ENCODE measurements at regions not wholly inside any gene's neighbourhood (a gene's known extent, or its start where the extent isn't known, plus 50 kb on each side); places are given as distances from the start of the nearest gene placed in this dataset.

GRCh38 chr4:60249784-60250183 lies 950.3 kb upstream of the ADGRL3 start:
- TF ChIP-seq, protein P1, sequence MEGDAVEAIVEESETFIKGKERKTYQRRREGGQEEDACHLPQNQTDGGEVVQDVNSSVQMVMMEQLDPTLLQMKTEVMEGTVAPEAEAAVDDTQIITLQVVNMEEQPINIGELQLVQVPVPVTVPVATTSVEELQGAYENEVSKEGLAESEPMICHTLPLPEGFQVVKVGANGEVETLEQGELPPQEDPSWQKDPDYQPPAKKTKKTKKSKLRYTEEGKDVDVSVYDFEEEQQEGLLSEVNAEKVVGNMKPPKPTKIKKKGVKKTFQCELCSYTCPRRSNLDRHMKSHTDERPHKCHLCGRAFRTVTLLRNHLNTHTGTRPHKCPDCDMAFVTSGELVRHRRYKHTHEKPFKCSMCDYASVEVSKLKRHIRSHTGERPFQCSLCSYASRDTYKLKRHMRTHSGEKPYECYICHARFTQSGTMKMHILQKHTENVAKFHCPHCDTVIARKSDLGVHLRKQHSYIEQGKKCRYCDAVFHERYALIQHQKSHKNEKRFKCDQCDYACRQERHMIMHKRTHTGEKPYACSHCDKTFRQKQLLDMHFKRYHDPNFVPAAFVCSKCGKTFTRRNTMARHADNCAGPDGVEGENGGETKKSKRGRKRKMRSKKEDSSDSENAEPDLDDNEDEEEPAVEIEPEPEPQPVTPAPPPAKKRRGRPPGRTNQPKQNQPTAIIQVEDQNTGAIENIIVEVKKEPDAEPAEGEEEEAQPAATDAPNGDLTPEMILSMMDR (conservative IDR thresholded peaks at IDR 0.05; ENCODE audit: low read depth in 2 of 2) = no peak
- no peak for TF ChIP-seq EZH2 (IDR thresholded peaks at IDR 0.05; ENCODE audit: low read depth, unreplicated experiment)
- no peak for TF ChIP-seq ZNF331 (CRISPR knock-in tag; IDR thresholded peaks at IDR 0.05; ENCODE audit: low read depth)
- TF ChIP-seq, protein P2, sequence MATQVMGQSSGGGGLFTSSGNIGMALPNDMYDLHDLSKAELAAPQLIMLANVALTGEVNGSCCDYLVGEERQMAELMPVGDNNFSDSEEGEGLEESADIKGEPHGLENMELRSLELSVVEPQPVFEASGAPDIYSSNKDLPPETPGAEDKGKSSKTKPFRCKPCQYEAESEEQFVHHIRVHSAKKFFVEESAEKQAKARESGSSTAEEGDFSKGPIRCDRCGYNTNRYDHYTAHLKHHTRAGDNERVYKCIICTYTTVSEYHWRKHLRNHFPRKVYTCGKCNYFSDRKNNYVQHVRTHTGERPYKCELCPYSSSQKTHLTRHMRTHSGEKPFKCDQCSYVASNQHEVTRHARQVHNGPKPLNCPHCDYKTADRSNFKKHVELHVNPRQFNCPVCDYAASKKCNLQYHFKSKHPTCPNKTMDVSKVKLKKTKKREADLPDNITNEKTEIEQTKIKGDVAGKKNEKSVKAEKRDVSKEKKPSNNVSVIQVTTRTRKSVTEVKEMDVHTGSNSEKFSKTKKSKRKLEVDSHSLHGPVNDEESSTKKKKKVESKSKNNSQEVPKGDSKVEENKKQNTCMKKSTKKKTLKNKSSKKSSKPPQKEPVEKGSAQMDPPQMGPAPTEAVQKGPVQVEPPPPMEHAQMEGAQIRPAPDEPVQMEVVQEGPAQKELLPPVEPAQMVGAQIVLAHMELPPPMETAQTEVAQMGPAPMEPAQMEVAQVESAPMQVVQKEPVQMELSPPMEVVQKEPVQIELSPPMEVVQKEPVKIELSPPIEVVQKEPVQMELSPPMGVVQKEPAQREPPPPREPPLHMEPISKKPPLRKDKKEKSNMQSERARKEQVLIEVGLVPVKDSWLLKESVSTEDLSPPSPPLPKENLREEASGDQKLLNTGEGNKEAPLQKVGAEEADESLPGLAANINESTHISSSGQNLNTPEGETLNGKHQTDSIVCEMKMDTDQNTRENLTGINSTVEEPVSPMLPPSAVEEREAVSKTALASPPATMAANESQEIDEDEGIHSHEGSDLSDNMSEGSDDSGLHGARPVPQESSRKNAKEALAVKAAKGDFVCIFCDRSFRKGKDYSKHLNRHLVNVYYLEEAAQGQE (IDR thresholded peaks at IDR 0.05; ENCODE audit: unreplicated experiment) = no peak
- no peak for TF ChIP-seq POLR2AphosphoS5 (IDR thresholded peaks at IDR 0.05; ENCODE audit: low read depth)
- no peak for TF ChIP-seq ZNF114 (CRISPR knock-in tag; IDR thresholded peaks at IDR 0.05)
